Endothelial cell of umbilical vein (primary cell): ENCODE measurements at regions not wholly inside any gene's neighbourhood (a gene's known extent, or its start where the extent isn't known, plus 50 kb on each side); places are given as distances from the start of the nearest gene placed in this dataset.

Experiments used
- BruUV-seq: library from RNA; stranded (reverse); fragments of 400-500 nt; replicated peaks from 2 replicates; lab custom pipeline; 2021; lab: Mats Ljungman, UMichigan
- CTCF ChIA-PET: fragments of 300-600, 350-600 bp; sonication (Branson Sonifier 250); formaldehyde crosslinking; loops from one replicate; lab custom pipeline; 2021; ENCODE audit warnings: antibody characterized with exemption, inconsistent platforms; lab: Charles Lee
- POLR2A ChIA-PET: fragments of 300-600, 350-600 bp; sonication (Branson Sonifier 250); formaldehyde crosslinking; loops from one replicate; lab custom pipeline; 2021; ENCODE audit warnings: antibody characterized with exemption, inconsistent platforms; lab: Charles Lee
- DNase-seq: peaks from one replicate; pipeline ENCODE4 v3.0.0-alpha.2; 2011; ENCODE audit warnings: low read depth, low spot score
- FAIRE-seq: peaks from 2 replicates; lab custom pipeline; 2011; peaks lifted over from hg19 to GRCh38; lab: Jason Lieb, UNC
- H2AFZ ChIP-seq: 2 replicates; pipeline ENCODE4 v1.6.0; 2012; ENCODE audit warnings: low read depth, low read length, control low read depth, inconsistent platforms
- H3K27ac ChIP-seq: 2 replicates; pipeline ENCODE4 v1.5.1; 2011; ENCODE audit warnings: low read depth, mild to moderate bottlenecking, control low read depth, low read length, moderate library complexity; ENCODE audit not compliant: insufficient read depth
- H3K27me3 ChIP-seq, 2 experiments: 2 replicates each; pipeline versions ENCODE4 v1.6.0 to v1.6.1; 2011; ENCODE audit warnings: low read length in 2 of 2, mixed read lengths in 1 of 2; ENCODE audit not compliant: control insufficient read depth in 2 of 2, insufficient read depth in 2 of 2
- H3K36me3 ChIP-seq, 2 experiments: 2 replicates in 1 of 2; 3 replicates in 1 of 2; pipeline ENCODE4 v1.5.1; 2011; ENCODE audit warnings: low read length in 2 of 2, mild to moderate bottlenecking in 1 of 2, moderate library complexity in 1 of 2; ENCODE audit not compliant: control insufficient read depth in 2 of 2, insufficient read depth in 2 of 2; ENCODE audit errors: extremely low read depth in 1 of 2
- H3K4me1 ChIP-seq: 3 replicates; pipeline ENCODE4 v1.5.1; 2011; ENCODE audit warnings: mild to moderate bottlenecking, low read length; ENCODE audit not compliant: control insufficient read depth, insufficient read depth; ENCODE audit errors: extremely low read depth
- H3K4me2 ChIP-seq: 2 replicates; pipeline ENCODE4 v1.6.1; 2011; ENCODE audit warnings: low read length, control low read depth, mixed read lengths; ENCODE audit not compliant: insufficient read depth
- H3K4me3 ChIP-seq, 3 experiments: fragments of 200-600 bp in 1 of 3; sonication (generic), shearing (Covaris generic) in 1 of 3; replicated peaks in 1 of 3; 2 replicates each; pipeline ENCODE4 v1.5.1; 2011 to 2016; ENCODE audit warnings: control low read depth in 3 of 3, low read length in 3 of 3, mild to moderate bottlenecking in 2 of 3, inconsistent platforms in 1 of 3, low read depth in 1 of 3, moderate library complexity in 1 of 3; ENCODE audit not compliant: insufficient read depth in 1 of 3
- H3K79me2 ChIP-seq: 2 replicates; pipeline ENCODE4 v1.6.0; 2012; ENCODE audit warnings: low read length, inconsistent platforms; ENCODE audit not compliant: control insufficient read depth, insufficient read depth
- H3K9ac ChIP-seq: replicated peaks from 2 replicates; pipeline ENCODE3; 2011; ENCODE audit warnings: low read length, control low read depth; ENCODE audit not compliant: insufficient read depth; ENCODE audit errors: extremely low read depth
- H3K9me1 ChIP-seq: replicated peaks from 3 replicates; pipeline ENCODE4 v1.6.0; 2011; ENCODE audit warnings: mild to moderate bottlenecking, low read length; ENCODE audit not compliant: control insufficient read depth, insufficient read depth; ENCODE audit errors: extremely low read depth
- H3K9me3 ChIP-seq: replicated peaks from 2 replicates; pipeline ENCODE4 v1.5.1; 2012; ENCODE audit warnings: low read length, inconsistent platforms; ENCODE audit not compliant: control insufficient read depth, insufficient read depth
- H4K20me1 ChIP-seq: replicated peaks from 2 replicates; pipeline ENCODE3; 2011; ENCODE audit warnings: mild to moderate bottlenecking, low read length; ENCODE audit not compliant: control insufficient read depth, insufficient read depth; ENCODE audit errors: extremely low read depth
- CTCF ChIP-seq, 2 donors: IDR thresholded peaks; 1 replicate in 1 of 2; 2 replicates in 1 of 2; pipeline ENCODE4 v1.5.1; 2011; ENCODE audit warnings: low read length in 2 of 2, mild to moderate bottlenecking in 2 of 2, moderate library complexity in 2 of 2, control low read depth in 1 of 2, inconsistent platforms in 1 of 2, low read depth in 1 of 2; ENCODE audit not compliant: insufficient read depth in 1 of 2; ENCODE audit errors: extremely low read depth in 1 of 2
- EZH2 ChIP-seq: IDR thresholded peaks from 2 replicates; pipeline ENCODE4 v1.6.1; 2012; ENCODE audit warnings: borderline replicate concordance, low read depth, mild to moderate bottlenecking, moderate library complexity, low read length, inconsistent platforms; ENCODE audit not compliant: severe bottlenecking
- FOS ChIP-seq: IDR thresholded peaks from 2 replicates; pipeline ENCODE4 v1.6.1; 2011; ENCODE audit warnings: mild to moderate bottlenecking, low read length, moderate library complexity, borderline replicate concordance; ENCODE audit not compliant: insufficient read depth
- GATA2 ChIP-seq: IDR thresholded peaks from 2 replicates; pipeline ENCODE4 v1.7.0; 2011; ENCODE audit warnings: low read depth, mild to moderate bottlenecking, moderate library complexity, mixed read lengths, low read length; ENCODE audit not compliant: insufficient read length, insufficient read depth
- JUN ChIP-seq: IDR thresholded peaks from 2 replicates; pipeline ENCODE4 v1.6.1; 2011; ENCODE audit warnings: borderline replicate concordance, low read depth; ENCODE audit not compliant: insufficient read length, insufficient read depth
- MAX ChIP-seq: IDR thresholded peaks from 2 replicates; pipeline ENCODE4 v1.6.1; 2011; ENCODE audit not compliant: insufficient read depth, insufficient read length
- MYC ChIP-seq: IDR thresholded peaks from one replicate; pipeline ENCODE4 v1.6.1; 2011; ENCODE audit warnings: mild to moderate bottlenecking, low read depth, low read length
- POLR2A ChIP-seq: IDR thresholded peaks from 2 replicates; pipeline ENCODE4 v1.6.1; 2012; ENCODE audit warnings: low read depth, mild to moderate bottlenecking, control low read depth, low read length
- POLR2AphosphoS5 ChIP-seq: IDR thresholded peaks from 2 replicates; pipeline ENCODE4 v1.6.1; 2012; ENCODE audit warnings: low read depth, mild to moderate bottlenecking, control low read depth, low read length, moderate library complexity; ENCODE audit not compliant: insufficient read depth
- dilution Hi-C: fragments of 300-500 bp; cut with MboI; formaldehyde crosslinking; loops from one replicate; pipeline ENCODE4 v1.15.0; 2019; ENCODE audit warnings: low sequenced_read_pairs; ENCODE audit not compliant: extremely low pct_ligation_motif_present
- intact Hi-C: fragments of 100-400 bp; cut with micrococcal nuclease; formaldehyde crosslinking; loops from one replicate; pipeline ENCODE4 v1.10.0; 2022

GRCh38 chr1:189983166-189983890, 494.3 kb downstream of the BRINP3 start:
- DNase-seq (no peak), FAIRE-seq (no peak)
- Histone ChIP-seq H3K9ac (no peak overlapping the region), H3K9me1 (peaks cover 2% of the 10 kb centered on the region), H3K79me2 (no peaks in the 10 kb centered on the region), H3K4me1 (no peaks in the 10 kb centered on the region), H3K27me3 (no peaks in the 10 kb centered on the region), H3K27ac (no peak overlapping the region), H2AFZ (no peak overlapping the region), H3K4me2 (no peak overlapping the region), H4K20me1 (no peaks in the 10 kb centered on the region), H3K4me3 (no peak overlapping the region), H3K36me3 (no peaks in the 10 kb centered on the region), H3K9me3 (no peaks in the 10 kb centered on the region)
- TF ChIP-seq POLR2A (no peak), MYC (no peak), POLR2AphosphoS5 (no peak), GATA2 (no peak), EZH2 (no peak), JUN (no peak)
- intact Hi-C loops (no loop called here), dilution Hi-C loops (no loop called here)
- ChIA-PET POLR2A (no interaction called here), CTCF (no interaction called here)
- no TSS peak for BruUV-seq

- H3K9me3 ChIP-seq = no peaks in the 10 kb centered on the region
- no TSS peak for BruUV-seq
- intact Hi-C loops (no loop called here), dilution Hi-C loops (no loop called here)
- H3K27me3 ChIP-seq = no peaks in the 10 kb centered on the region
- ChIA-PET POLR2A (no interaction called here), CTCF (no interaction called here)
- no peak overlapping the region for H3K4me2 ChIP-seq
- H3K4me1 ChIP-seq = no peaks in the 10 kb centered on the region
- DNase-seq (no peak), FAIRE-seq (no peak)
- H3K27ac ChIP-seq = no peak overlapping the region
- H4K20me1 ChIP-seq = no peaks in the 10 kb centered on the region
- H3K9me1 ChIP-seq = no peaks in the 10 kb centered on the region
- TF ChIP-seq POLR2A (no peak), MYC (no peak), GATA2 (no peak), CTCF (IDR thresholded peaks at IDR 0.05; ENCODE audit: extremely low read depth in 1 of 2, insufficient read depth in 1 of 2, low read depth in 1 of 2, low read length in 2 of 2) (no peak), EZH2 (no peak), POLR2AphosphoS5 (no peak), FOS (no peak), JUN (no peak), MAX (no peak)
- no peaks in the 10 kb centered on the region for H3K36me3 ChIP-seq
- no peaks in the 10 kb centered on the region for H3K79me2 ChIP-seq
- no peak overlapping the region for H3K4me3 ChIP-seq
- no peak overlapping the region for H2AFZ ChIP-seq
- no peak overlapping the region for H3K9ac ChIP-seq
Measured at GRCh38 chr1:189986516-189986915, 491.1 kb downstream of the BRINP3 start.
